H54 (cell line): ENCODE measurements at regions not wholly inside any gene's neighbourhood (a gene's known extent, or its start where the extent isn't known, plus 50 kb on each side); places are given as distances from the start of the nearest gene placed in this dataset.
"Not testable (repeated sequence)": the region's sequence is repeated elsewhere in the genome, so short reads cannot be mapped to it uniquely, and the experiment has no call there.

Experiments used
- DNase-seq: peaks from one replicate; pipeline ENCODE4 v3.0.0; 2011; ENCODE audit warnings: low spot score, mixed read lengths; ENCODE audit not compliant: insufficient read length
- FAIRE-seq: peaks from 3 replicates; lab custom pipeline; 2011; peaks lifted over from hg19 to GRCh38; lab: Jason Lieb, UNC
- POLR2A ChIP-seq: IDR thresholded peaks from 2 replicates; pipeline ENCODE4 v1.6.1; 2011; ENCODE audit warnings: low read depth, mild to moderate bottlenecking, low read length

DNA sequence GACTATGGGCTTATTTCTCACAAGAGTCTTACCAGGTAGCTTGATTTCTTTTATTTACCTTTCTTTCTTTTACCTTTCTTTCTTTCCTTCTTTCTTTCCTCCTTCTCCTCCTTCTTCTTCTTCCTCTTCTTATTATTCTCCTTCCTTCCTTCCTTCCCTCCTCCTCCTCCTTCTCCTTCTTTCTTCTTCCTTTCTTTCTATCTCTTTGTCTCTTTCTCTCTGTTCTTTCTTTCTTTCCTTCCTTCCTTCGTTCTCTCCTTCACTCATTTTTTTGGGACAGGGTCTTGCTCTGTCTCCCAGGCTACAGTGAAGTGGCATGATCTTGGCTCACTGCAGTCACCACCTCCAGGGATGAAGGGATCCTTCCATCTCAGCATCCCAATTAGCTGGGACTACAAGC, 363.6 kb upstream of the MAF start:
- DNase-seq (no peak), FAIRE-seq (no peak)
- no peak for TF ChIP-seq POLR2A

DNA sequence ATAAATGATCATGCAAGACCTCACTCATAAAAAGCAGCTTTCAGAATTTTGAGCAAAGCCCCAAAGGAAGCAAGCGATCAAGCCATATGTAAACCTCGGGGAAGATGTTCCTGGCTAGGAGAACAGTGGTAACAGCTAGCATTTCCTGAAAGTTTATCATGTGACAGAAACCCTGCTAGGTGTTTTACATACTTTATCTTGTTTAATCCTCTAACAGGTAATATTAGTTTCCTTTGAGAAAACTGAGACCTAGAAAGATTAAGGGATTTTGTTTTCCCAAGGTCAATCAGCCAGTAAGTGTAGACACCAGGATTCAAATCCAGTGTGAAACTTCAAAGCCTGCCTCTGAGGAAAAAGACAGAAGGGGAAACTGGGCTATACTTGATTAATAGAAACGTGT, 362.4 kb upstream of the MAF start:
- FAIRE-seq (no peak), DNase-seq (no peak)
- TF ChIP-seq POLR2A, result no peak

- TF ChIP-seq POLR2A, result no peak
- DNase-seq (no peak), FAIRE-seq (no peak)
Observed at GRCh38 chr16:79959226-79959625, 358.7 kb upstream of the MAF start.

DNA sequence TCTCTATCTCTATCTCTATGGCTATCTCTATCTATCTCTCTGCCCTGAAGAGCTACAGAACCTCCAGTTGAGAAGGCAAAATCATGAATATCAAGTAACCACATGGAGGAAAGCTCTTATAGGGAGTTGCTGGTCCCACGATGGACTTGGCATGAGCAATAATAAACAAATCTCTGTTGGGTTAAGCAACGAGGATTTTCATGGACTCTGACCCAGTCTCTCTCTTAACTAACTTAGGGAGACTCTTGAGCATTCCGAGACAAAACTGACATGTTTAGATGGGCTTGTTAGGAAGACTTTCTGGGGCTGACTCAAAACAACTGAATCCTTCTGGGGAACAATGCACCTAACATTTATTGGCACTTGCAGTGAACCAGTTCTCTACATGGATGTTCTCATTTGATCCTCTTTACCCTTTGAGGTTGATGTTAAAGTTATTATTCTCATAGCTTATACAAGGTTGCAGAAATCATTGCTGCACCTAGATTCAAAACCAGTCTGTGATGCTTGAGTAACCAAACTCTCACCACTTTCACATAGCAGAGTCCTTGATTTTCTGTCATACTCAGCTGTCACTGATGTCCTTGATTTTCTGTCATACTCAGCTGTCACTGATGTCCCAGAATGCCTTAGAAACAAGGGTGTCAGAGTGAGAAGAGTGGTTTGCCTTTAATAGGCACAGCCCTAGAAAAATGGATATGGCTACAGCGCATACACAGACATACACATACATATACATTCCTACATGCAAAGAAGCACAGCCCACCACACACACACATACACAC, 354.6 kb upstream of the MAF start:
- no peak for TF ChIP-seq POLR2A
- FAIRE-seq (no peak), DNase-seq (no peak)

DNA sequence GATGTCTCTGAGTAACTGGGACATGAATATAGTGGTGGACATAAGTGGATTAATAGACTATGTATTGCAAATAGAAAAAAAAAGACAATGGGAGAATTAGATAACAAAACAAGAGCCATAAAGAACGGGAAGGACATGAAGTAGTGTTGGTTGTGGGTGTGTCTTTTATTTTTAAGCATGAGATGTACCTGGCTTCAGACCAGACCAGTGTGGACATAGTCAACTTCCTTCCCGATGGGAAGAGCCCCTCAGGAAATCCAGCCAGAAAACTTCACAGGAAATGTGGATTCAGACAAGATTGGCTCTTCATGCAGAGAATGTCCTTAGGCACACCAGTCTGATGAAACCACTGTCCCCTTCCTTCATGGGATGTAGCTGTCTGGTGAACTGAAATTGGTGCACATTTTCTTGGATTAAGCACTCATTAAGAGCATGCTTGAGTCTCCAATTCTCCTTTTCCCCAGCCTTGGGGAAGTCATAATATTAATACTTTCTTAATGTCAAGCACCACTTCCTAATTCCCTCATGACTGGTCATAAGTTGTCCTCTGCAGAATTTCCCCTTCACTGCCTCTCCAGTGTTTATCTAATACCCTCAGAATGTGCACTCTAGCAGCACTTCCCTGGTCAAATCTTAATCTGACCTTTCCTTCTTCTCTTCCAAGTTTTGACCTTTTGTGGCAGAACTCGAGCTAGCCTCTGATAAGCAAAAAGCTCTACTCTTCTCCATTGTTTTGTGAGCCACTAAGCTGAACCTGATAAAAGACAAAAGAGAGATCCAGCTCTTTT, 350.6 kb upstream of the MAF start:
- DNase-seq (no peak), FAIRE-seq (no peak)
- no peak for TF ChIP-seq POLR2A

GRCh38 chr16:79949417-79949816, 348.9 kb upstream of the MAF start:
- no peak for TF ChIP-seq POLR2A
- no peak for FAIRE-seq

DNA sequence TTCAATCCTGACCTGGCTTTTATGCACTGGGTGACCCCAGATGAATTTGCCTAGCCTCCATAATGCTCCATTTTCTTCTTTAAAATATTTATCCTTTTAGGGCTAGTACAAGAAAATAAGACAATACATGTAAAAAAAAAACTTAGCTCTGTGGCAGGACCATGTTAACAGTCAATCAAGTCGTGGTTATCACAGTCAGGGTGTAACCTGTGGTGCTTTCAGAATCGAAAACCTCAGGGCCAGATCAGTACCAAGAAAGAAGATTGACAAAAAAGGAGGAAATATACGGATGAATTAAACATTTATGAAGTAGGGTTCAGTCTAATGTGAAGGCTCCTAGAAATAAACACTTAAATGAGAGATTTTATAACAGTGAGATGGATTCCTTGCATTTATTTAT, 347.2 kb upstream of the MAF start:
- no peak for DNase-seq
- no peak for FAIRE-seq
- no peak for TF ChIP-seq POLR2A

More at GRCh38 chr16:79949417-79949816, 348.9 kb upstream of the MAF start:
- no peak for DNase-seq

- no peak for DNase-seq
- no peak for FAIRE-seq
- TF ChIP-seq POLR2A, result no peak
Observed at GRCh38 chr16:79946252-79946651, 345.7 kb upstream of the MAF start.

DNA sequence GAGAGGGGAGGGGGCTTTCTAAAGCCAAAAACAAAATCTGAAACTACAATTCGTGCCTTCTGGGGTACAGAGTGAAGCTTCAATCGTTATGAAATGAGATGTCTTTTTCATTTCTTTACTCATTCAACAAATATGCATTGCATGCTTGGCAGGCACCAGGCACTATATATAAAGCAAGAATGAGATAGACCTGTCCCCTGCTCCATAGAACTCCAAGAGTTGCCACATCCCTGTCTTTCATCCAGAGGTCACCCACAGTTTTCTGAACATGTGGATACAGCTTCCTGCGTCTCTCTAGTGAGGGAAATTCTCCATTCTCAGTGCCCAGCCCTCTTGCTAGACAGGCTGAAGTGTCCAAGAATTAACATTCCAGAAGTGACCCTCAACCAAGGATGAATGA, 343.2 kb upstream of the MAF start:
- no peak for TF ChIP-seq POLR2A
- no peak for FAIRE-seq
- DNase-seq, result no peak

- FAIRE-seq (no peak), DNase-seq (no peak)
- TF ChIP-seq POLR2A, result no peak
Observed at GRCh38 chr16:79938575-79938974, 338.0 kb upstream of the MAF start.

DNA sequence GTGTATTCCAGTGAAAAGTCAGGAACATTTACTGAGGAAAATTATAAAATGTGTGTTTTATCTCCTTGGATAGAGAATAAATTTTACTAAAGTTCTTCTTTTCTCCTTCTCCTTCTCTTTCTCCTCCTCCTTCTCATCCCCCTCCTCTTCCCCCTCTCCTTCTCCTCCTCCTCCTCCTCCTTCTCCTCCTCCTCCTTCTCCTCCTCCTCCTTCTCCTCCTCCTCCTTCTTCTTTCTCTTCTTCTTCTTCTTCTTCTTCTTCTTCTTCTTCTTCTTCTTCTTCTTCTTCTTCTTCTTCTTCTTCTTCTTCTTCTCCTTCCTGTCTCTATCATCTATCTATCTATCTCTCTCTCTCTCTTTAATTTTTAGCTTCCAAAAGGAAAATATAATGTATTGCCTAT, 337.1 kb upstream of the MAF start:
- not testable (repeated sequence) for FAIRE-seq, DNase-seq

DNA sequence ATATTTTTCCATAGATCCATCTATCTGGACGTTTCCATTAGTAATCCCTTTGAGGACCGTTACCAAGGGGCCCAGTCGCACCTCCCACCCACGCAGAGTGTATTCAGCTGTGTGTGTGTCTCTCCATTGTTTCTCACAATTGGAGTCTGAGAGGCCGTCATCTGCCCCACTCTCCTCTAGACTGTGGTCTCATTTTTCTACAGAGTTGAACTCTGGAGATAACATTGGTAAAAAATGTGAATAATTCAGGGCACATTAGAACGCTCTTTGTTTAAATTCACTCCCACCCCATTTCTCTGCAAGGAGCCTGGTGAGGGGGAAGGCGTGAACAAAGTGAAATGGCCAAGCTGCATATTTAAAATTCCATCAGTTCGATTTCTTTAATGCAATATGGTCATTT, 333.1 kb upstream of the MAF start:
- DNase-seq (no peak), FAIRE-seq (no peak)
- no peak for TF ChIP-seq POLR2A

DNA sequence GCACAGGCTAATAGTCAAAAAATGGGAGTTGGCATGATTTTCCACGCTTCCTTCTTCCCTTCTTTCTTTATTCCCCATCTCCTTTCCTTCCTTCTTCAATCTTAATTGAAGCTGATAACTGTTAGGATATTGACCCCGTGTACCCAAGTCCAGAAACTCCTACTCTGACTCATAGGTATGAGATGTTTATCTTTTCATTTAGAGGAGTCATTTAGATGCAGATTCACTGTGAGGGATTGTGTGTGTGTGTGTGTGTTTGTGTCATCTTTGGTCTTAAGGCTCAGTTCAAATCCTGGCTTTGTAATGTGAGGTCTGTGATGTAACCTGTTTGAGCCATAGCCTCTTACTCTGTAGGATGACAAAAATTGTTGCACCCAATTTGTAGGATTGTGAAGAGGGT, 332.0 kb upstream of the MAF start:
- FAIRE-seq (no peak), DNase-seq (no peak)
- no peak for TF ChIP-seq POLR2A

- no peak for TF ChIP-seq POLR2A
- no peak for DNase-seq
- FAIRE-seq, result no peak
Observed at GRCh38 chr16:79931721-79932120, 331.2 kb upstream of the MAF start.
